ENCODE measurements at regions not wholly inside any gene's neighbourhood (a gene's known extent, or its start where the extent isn't known, plus 50 kb on each side); places are given as distances from the start of the nearest gene placed in this dataset.

GRCh38 chr15:53106505-53107286 is 316.6 kb upstream of the ONECUT1 start:
- H3K79me2 ChIP-seq (ENCODE audit: insufficient read depth, low read length) = no peaks in the 10 kb centered on the region
- H3K9ac ChIP-seq (ENCODE audit: insufficient read depth, low read length, poor library complexity, severe bottlenecking) = no peak overlapping the region
- no peaks in the 10 kb centered on the region for H4K20me1 ChIP-seq (ENCODE audit: insufficient read depth, low read length)
- H3K4me2 ChIP-seq (replicated peaks; ENCODE audit: extremely low read depth, low read length, poor library complexity, severe bottlenecking) = no peak overlapping the region
- no peak overlapping the region for H3K4me3 Mint-ChIP-seq
- H3K9me3 Mint-ChIP-seq = peaks cover 0 to 3% (median 0%) of the 10 kb centered on the region in 7 donors
- intact Hi-C loops (cut with micrococcal nuclease) = no loop called here
- no peak overlapping the region for H2AFZ ChIP-seq (ENCODE audit: insufficient read depth, low read depth, low read length, poor library complexity, severe bottlenecking)
- H3K4me1 ChIP-seq (ENCODE audit: control insufficient read depth in 1 of 2, insufficient read depth in 2 of 2, low read length in 2 of 2) = no peaks in the 10 kb centered on the region
- WGBS (ENCODE audit: insufficient coverage) = 94% methylated on average over 5 of the region's 7 CpGs
- H3K27me3 ChIP-seq (ENCODE audit: control insufficient read depth in 2 of 2, insufficient read depth in 2 of 2, low read length in 2 of 2) = no peaks in the 10 kb centered on the region
- no peaks in the 10 kb centered on the region for H3K36me3 Mint-ChIP-seq
- H3K27me3 Mint-ChIP-seq (ENCODE audit: low read depth in 3 of 3) = peaks cover 0 to 3% (median 2%) of the 10 kb centered on the region in 3 donors
- TF ChIP-seq, protein P1, sequence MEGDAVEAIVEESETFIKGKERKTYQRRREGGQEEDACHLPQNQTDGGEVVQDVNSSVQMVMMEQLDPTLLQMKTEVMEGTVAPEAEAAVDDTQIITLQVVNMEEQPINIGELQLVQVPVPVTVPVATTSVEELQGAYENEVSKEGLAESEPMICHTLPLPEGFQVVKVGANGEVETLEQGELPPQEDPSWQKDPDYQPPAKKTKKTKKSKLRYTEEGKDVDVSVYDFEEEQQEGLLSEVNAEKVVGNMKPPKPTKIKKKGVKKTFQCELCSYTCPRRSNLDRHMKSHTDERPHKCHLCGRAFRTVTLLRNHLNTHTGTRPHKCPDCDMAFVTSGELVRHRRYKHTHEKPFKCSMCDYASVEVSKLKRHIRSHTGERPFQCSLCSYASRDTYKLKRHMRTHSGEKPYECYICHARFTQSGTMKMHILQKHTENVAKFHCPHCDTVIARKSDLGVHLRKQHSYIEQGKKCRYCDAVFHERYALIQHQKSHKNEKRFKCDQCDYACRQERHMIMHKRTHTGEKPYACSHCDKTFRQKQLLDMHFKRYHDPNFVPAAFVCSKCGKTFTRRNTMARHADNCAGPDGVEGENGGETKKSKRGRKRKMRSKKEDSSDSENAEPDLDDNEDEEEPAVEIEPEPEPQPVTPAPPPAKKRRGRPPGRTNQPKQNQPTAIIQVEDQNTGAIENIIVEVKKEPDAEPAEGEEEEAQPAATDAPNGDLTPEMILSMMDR (IDR thresholded peaks at IDR 0.05) = no peak
- no peak overlapping the region for H3K27ac ChIP-seq (ENCODE audit: low read depth in 1 of 2, low read length in 2 of 2)
- no peak overlapping the region for H3K4me3 ChIP-seq (replicated peaks in 1 of 3; ENCODE audit: low read depth in 2 of 3, low read length in 3 of 3)
- DNase-seq = no peak
- no peaks in the 10 kb centered on the region for H3K9me3 ChIP-seq (replicated peaks in 1 of 2; ENCODE audit: control insufficient read depth in 1 of 2, insufficient read depth in 1 of 2, low read length in 2 of 2)
- H3K27ac Mint-ChIP-seq = peak overlapping the region in 1 of 7 donors; percentile 47
- H3K36me3 ChIP-seq (replicated peaks in 1 of 2; ENCODE audit: control insufficient read depth in 1 of 2, insufficient read depth in 2 of 2, low read length in 2 of 2) = no peaks in the 10 kb centered on the region
- H3K4me1 Mint-ChIP-seq = no peaks in the 10 kb centered on the region

GRCh38 chr15:53102483-53102882 is 312.3 kb upstream of the ONECUT1 start:
- Histone ChIP-seq H2AFZ (ENCODE audit: insufficient read depth, low read depth, low read length, poor library complexity, severe bottlenecking) (no peak overlapping the region), H3K27ac (ENCODE audit: low read depth in 1 of 2, low read length in 2 of 2) (no peak overlapping the region), H3K36me3 (replicated peaks in 1 of 2; ENCODE audit: control insufficient read depth in 1 of 2, insufficient read depth in 2 of 2, low read length in 2 of 2) (no peaks in the 10 kb centered on the region), H3K4me1 (ENCODE audit: control insufficient read depth in 1 of 2, insufficient read depth in 2 of 2, low read length in 2 of 2) (no peaks in the 10 kb centered on the region), H3K9ac (ENCODE audit: insufficient read depth, low read length, poor library complexity, severe bottlenecking) (no peak overlapping the region), H3K27me3 (ENCODE audit: control insufficient read depth in 2 of 2, insufficient read depth in 2 of 2, low read length in 2 of 2) (no peaks in the 10 kb centered on the region), H3K9me3 (replicated peaks in 1 of 2; ENCODE audit: control insufficient read depth in 1 of 2, insufficient read depth in 1 of 2, low read length in 2 of 2) (no peaks in the 10 kb centered on the region), H3K4me2 (replicated peaks; ENCODE audit: extremely low read depth, low read length, poor library complexity, severe bottlenecking) (no peak overlapping the region), H3K79me2 (ENCODE audit: insufficient read depth, low read length) (no peaks in the 10 kb centered on the region), H4K20me1 (ENCODE audit: insufficient read depth, low read length) (no peaks in the 10 kb centered on the region), H3K4me3 (replicated peaks in 1 of 3; ENCODE audit: low read depth in 2 of 3, low read length in 3 of 3) (no peak overlapping the region)
- 83% methylated on average over 1 of the region's 2 CpGs for WGBS (ENCODE audit: insufficient coverage)
- intact Hi-C loops (cut with micrococcal nuclease) = no loop called here
- peaks cover 0 to 3% (median 2%) of the 10 kb centered on the region in 3 donors for H3K27me3 Mint-ChIP-seq (ENCODE audit: low read depth in 3 of 3)
- H3K9me3 Mint-ChIP-seq = peaks cover 0 to 6% (median 3%) of the 10 kb centered on the region in 7 donors
- TF ChIP-seq, protein P1 (IDR thresholded peaks at IDR 0.05) = no peak
- H3K4me3 Mint-ChIP-seq = no peak overlapping the region
- DNase-seq = no peak
- H3K36me3 Mint-ChIP-seq = no peaks in the 10 kb centered on the region
- H3K27ac Mint-ChIP-seq = no peak overlapping the region
- H3K4me1 Mint-ChIP-seq = no peaks in the 10 kb centered on the region

Data from CD14-positive monocyte (primary cell).